ENCODE measurements at regions not wholly inside any gene's neighbourhood (a gene's known extent, or its start where the extent isn't known, plus 50 kb on each side); places are given as distances from the start of the nearest gene placed in this dataset.

DNA sequence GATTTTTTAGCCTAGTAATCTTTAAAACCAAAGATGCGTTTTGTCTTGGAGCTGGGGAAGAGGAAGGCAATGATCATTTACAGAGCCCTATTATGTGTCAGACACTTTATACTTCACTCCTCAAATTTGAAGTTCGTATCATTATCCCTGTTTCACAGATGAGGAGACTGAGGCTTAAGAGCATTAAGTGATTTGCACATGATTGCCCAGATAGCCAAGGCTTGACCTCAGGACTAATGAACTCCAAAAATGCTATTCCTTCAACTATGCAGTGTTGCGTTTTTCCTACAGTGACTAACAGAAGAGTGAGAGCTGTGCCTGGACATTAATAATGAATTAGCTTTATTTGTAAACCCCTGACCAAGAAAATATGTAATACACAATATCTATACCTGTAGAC lies 136.8 kb upstream of the EEA1 start:
- TF ChIP-seq, protein P1, sequence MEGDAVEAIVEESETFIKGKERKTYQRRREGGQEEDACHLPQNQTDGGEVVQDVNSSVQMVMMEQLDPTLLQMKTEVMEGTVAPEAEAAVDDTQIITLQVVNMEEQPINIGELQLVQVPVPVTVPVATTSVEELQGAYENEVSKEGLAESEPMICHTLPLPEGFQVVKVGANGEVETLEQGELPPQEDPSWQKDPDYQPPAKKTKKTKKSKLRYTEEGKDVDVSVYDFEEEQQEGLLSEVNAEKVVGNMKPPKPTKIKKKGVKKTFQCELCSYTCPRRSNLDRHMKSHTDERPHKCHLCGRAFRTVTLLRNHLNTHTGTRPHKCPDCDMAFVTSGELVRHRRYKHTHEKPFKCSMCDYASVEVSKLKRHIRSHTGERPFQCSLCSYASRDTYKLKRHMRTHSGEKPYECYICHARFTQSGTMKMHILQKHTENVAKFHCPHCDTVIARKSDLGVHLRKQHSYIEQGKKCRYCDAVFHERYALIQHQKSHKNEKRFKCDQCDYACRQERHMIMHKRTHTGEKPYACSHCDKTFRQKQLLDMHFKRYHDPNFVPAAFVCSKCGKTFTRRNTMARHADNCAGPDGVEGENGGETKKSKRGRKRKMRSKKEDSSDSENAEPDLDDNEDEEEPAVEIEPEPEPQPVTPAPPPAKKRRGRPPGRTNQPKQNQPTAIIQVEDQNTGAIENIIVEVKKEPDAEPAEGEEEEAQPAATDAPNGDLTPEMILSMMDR (conservative IDR thresholded peaks at IDR 0.05; ENCODE audit: low read length) = no peak
- TF ChIP-seq EZH2phosphoT487 (IDR thresholded peaks at IDR 0.05; ENCODE audit: borderline replicate concordance) = no peak
